OCI-LY7 (cell line): ENCODE measurements at regions not wholly inside any gene's neighbourhood (a gene's known extent, or its start where the extent isn't known, plus 50 kb on each side); places are given as distances from the start of the nearest gene placed in this dataset.

Experiments used
- BruUV-seq: library from RNA; stranded (reverse); fragments of 400-500 nt; replicated peaks from 2 replicates; lab custom pipeline; 2021; lab: Mats Ljungman, UMichigan
- CTCF ChIA-PET: fragments of 300-600 bp; sonication (Branson Sonifier 250); formaldehyde crosslinking; loops from one replicate; lab custom pipeline; 2022; ENCODE audit warnings: antibody characterized with exemption; ENCODE audit not compliant: unreplicated experiment; lab: Charles Lee
- POLR2A ChIA-PET: fragments of 300-600 bp; sonication (Branson Sonifier 250); formaldehyde crosslinking; loops from one replicate; lab custom pipeline; 2022; ENCODE audit warnings: antibody characterized with exemption; lab: Charles Lee
- DNase-seq: peaks from one replicate; pipeline ENCODE4 v3.0.0-alpha.2; 2015; ENCODE audit warnings: low spot score
- H2AFZ ChIP-seq: fragments of 200-600 bp; sonication (generic), shearing (Covaris generic); 2 replicates; pipeline ENCODE4 v1.6.1; 2014; ENCODE audit warnings: mild to moderate bottlenecking, antibody characterized with exemption, low read length, moderate library complexity
- H3K27ac ChIP-seq: fragments of 200-600 bp; sonication (generic); 2 replicates; pipeline ENCODE4 v1.5.1; 2014; ENCODE audit warnings: mixed run types, low read depth, mild to moderate bottlenecking, moderate library complexity, low read length, inconsistent platforms; ENCODE audit not compliant: poor library complexity, severe bottlenecking
- H3K36me3 ChIP-seq: fragments of 200-600 bp; sonication (generic); 2 replicates; pipeline ENCODE4 v1.6.1; 2014; ENCODE audit warnings: mild to moderate bottlenecking, antibody characterized with exemption, low read length, moderate library complexity, mixed read lengths; ENCODE audit not compliant: insufficient read depth
- H3K4me1 ChIP-seq: fragments of 200-600 bp; sonication (generic); 2 replicates; pipeline ENCODE4 v1.5.1; 2014; ENCODE audit warnings: mild to moderate bottlenecking, low read length; ENCODE audit not compliant: insufficient read depth, poor library complexity, severe bottlenecking
- H3K4me2 ChIP-seq: fragments of 200-600 bp; sonication (generic); 2 replicates; pipeline ENCODE4 v1.6.1; 2014; ENCODE audit warnings: mild to moderate bottlenecking, low read length
- H3K4me3 ChIP-seq: fragments of 200-600 bp; sonication (generic); 2 replicates; pipeline ENCODE4 v1.5.1; 2014; ENCODE audit warnings: mild to moderate bottlenecking, low read depth, low read length; ENCODE audit not compliant: poor library complexity, severe bottlenecking
- H3K79me2 ChIP-seq: fragments of 200-600 bp; sonication (generic); 2 replicates; pipeline ENCODE4 v1.6.1; 2016; ENCODE audit warnings: low read depth, mild to moderate bottlenecking, low read length, moderate library complexity, mixed read lengths; ENCODE audit not compliant: insufficient read depth
- H3K9me2 ChIP-seq: fragments of 200-600 bp; sonication (generic); 2 replicates; pipeline ENCODE4 v1.6.1; 2016; ENCODE audit warnings: mild to moderate bottlenecking, low read length, mixed read lengths; ENCODE audit not compliant: insufficient read depth
- H3K9me3 ChIP-seq: fragments of 200-600 bp; sonication (generic); 2 replicates; pipeline ENCODE4 v1.6.1; 2014; ENCODE audit warnings: mild to moderate bottlenecking, mixed run types, low read length, mixed read lengths
- H4K20me1 ChIP-seq: fragments of 200-600 bp; sonication (generic); 2 replicates; pipeline ENCODE4 v1.6.1; 2014; ENCODE audit warnings: mild to moderate bottlenecking, antibody characterized with exemption, low read length, moderate library complexity, mixed read lengths; ENCODE audit not compliant: insufficient read depth
- CTCF ChIP-seq: fragments of 200-600 bp; sonication (generic); conservative IDR thresholded peaks from 2 replicates; pipeline ENCODE4 v1.5.1; 2014; ENCODE audit warnings: mild to moderate bottlenecking, antibody characterized with exemption, low read length, moderate library complexity, mixed read lengths
- EZH2phosphoT487 ChIP-seq: fragments of 200-600 bp; sonication (generic); IDR thresholded peaks from 2 replicates; pipeline ENCODE4 v1.6.1; 2018; ENCODE audit warnings: low read depth, borderline replicate concordance, mild to moderate bottlenecking, mixed run types, antibody characterized with exemption, low read length, moderate library complexity, mixed read lengths
- intact Hi-C: fragments of 100-400 bp; cut with micrococcal nuclease; formaldehyde crosslinking; loops from one replicate; pipeline ENCODE4 v1.10.0; 2022; ENCODE audit not compliant: unreplicated experiment

DNA sequence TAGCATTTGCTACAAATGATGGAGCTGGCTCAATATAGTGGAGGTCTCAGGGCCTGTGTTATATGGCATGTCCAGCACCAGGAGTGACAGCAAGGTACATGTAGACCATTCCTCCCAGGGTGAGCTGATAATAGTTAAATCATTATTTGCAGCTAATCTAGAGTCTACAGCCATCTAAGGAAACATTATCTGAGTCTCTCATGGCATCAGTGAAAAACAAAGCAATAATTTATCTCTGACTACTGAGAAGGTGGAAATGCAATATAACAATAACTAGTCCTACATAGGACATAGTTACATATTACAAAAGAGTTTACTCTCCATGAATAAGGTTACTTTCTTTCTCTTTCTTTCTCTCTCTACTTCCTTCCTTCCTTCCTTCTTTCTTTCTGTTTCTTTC, 143.4 kb upstream of the KCNK2 start:
- no peaks in the 10 kb centered on the region for H4K20me1 ChIP-seq
- TF ChIP-seq CTCF (no peak), EZH2phosphoT487 (no peak)
- DNase-seq, result no peak
- no TSS peak for BruUV-seq
- H3K4me2 ChIP-seq, result no peak overlapping the region
- H3K36me3 ChIP-seq, result no peaks in the 10 kb centered on the region
- CTCF ChIA-PET, result no interaction called here
- H3K9me2 ChIP-seq, result no peaks in the 10 kb centered on the region
- H3K4me3 ChIP-seq, result no peak overlapping the region
- no peaks in the 10 kb centered on the region for H3K9me3 ChIP-seq
- POLR2A ChIA-PET, result interaction anchor here (0.6 to 0.7 kb wide), 2 partner anchors 37 to 599 kb away, joined by 3 to 4 read pairs; no protein-coding TSS in a partner anchor
- H2AFZ ChIP-seq, result no peak overlapping the region
- no peaks in the 10 kb centered on the region for H3K4me1 ChIP-seq
- no peaks in the 10 kb centered on the region for H3K79me2 ChIP-seq
- intact Hi-C loops, result no loop called here
- no peak overlapping the region for H3K27ac ChIP-seq

GRCh38 chr1:214941061-214941460, 141.5 kb upstream of the KCNK2 start:
- intact Hi-C loops, result no loop called here
- CTCF ChIA-PET, result no interaction called here
- H3K4me1 ChIP-seq, result no peaks in the 10 kb centered on the region

More at GRCh38 chr1:214941061-214941460, 141.5 kb upstream of the KCNK2 start:
- Histone ChIP-seq H3K79me2 (no peaks in the 10 kb centered on the region), H4K20me1 (no peaks in the 10 kb centered on the region), H3K9me2 (no peaks in the 10 kb centered on the region), H3K36me3 (no peaks in the 10 kb centered on the region), H3K9me3 (no peaks in the 10 kb centered on the region), H3K4me2 (no peak overlapping the region), H3K27ac (no peak overlapping the region), H3K4me3 (no peak overlapping the region), H2AFZ (no peak overlapping the region)
- BruUV-seq, result no TSS peak
- POLR2A ChIA-PET, result interaction anchor here (0.7 kb wide), 1 partner anchor 17 kb away, joined by 3 read pairs; no protein-coding TSS in a partner anchor
- DNase-seq, result no peak
- TF ChIP-seq CTCF, result no peak
- TF ChIP-seq EZH2phosphoT487, result no peak
